ENCODE measurements at regions not wholly inside any gene's neighbourhood (a gene's known extent, or its start where the extent isn't known, plus 50 kb on each side); places are given as distances from the start of the nearest gene placed in this dataset.

DNA sequence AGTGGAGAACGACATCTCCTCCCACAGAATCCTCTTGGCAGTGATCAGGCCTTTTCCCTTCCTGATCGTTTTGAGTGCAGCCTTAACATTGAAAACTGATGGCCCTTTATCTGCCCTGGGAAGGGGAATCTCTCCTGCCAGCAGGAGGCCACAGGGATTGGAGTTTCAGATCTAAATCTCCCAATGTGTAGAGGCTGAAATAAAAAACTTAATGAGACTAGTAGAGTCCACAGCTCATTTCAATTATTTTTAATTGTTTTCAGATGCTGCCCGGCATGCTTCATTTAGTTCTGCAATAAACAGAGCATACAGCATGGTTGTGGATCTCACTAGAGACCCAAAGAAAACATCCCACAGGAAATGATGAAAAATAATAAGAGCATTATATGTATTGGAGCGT, 662.2 kb upstream of the HS3ST5 start:
- no peak overlapping the region for H3K4me3 ChIP-seq (ENCODE audit: low read length)
- DNase-seq (ENCODE audit: low read depth), result no peak
- TF ChIP-seq, protein P1, sequence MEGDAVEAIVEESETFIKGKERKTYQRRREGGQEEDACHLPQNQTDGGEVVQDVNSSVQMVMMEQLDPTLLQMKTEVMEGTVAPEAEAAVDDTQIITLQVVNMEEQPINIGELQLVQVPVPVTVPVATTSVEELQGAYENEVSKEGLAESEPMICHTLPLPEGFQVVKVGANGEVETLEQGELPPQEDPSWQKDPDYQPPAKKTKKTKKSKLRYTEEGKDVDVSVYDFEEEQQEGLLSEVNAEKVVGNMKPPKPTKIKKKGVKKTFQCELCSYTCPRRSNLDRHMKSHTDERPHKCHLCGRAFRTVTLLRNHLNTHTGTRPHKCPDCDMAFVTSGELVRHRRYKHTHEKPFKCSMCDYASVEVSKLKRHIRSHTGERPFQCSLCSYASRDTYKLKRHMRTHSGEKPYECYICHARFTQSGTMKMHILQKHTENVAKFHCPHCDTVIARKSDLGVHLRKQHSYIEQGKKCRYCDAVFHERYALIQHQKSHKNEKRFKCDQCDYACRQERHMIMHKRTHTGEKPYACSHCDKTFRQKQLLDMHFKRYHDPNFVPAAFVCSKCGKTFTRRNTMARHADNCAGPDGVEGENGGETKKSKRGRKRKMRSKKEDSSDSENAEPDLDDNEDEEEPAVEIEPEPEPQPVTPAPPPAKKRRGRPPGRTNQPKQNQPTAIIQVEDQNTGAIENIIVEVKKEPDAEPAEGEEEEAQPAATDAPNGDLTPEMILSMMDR (conservative IDR thresholded peaks at IDR 0.05; ENCODE audit: low read length), result no peak

DNA sequence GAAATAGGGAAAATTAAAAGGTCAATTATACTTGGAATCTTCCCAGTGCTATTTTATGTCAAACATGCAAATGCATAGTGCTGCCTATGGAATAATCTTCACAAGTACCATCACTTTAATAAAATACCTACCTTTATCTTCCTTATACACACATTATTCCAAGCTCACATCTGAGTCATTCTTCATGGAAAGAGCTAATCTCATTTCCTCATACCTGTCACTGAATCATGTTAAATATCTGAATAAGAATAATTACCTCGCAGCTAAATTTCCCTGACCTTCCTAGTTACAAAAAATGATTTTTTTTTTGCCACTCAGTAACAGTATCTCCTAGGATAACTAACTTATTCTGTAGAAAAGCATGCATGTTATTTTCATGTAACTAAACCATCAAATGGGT, 661.4 kb upstream of the HS3ST5 start:
- TF ChIP-seq, protein P1 (conservative IDR thresholded peaks at IDR 0.05; ENCODE audit: low read length), result no peak
- DNase-seq (ENCODE audit: low read depth), result no peak
- H3K4me3 ChIP-seq (ENCODE audit: low read length), result no peak overlapping the region

DNA sequence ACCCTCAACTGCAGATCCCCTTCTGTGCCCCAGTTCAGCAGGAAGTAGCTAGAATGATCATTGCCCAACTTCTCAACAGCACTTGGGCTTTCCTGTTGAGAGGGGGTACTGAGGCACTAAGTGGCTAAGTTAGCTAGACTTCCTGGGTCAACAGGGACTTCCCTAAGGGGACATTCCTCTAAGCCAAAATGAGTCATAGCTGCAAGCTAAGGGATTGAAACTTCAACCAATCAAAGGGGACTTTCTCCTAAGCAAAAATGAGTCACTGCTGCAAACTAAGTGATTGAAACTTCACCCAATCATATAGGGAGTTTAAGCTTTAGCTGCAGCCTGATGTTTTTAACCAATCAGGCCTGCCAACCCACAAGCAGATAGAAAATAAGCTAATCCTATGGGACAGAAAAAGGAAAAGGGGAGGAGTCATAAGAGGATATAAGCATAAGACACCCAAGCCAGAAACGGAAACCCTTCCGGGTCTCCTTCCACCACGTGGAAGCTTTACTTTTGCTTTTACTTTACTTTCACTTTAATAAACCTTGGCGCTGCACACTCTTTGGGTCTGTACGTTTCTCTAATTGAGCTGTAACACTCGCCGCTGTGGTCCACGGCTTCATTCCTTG, 659.0 kb upstream of the HS3ST5 start:
- TF ChIP-seq, protein P1 (conservative IDR thresholded peaks at IDR 0.05; ENCODE audit: low read length), result no peak
- no peak for DNase-seq (ENCODE audit: low read depth)
- H3K4me3 ChIP-seq (ENCODE audit: low read length), result no peak overlapping the region

DNA sequence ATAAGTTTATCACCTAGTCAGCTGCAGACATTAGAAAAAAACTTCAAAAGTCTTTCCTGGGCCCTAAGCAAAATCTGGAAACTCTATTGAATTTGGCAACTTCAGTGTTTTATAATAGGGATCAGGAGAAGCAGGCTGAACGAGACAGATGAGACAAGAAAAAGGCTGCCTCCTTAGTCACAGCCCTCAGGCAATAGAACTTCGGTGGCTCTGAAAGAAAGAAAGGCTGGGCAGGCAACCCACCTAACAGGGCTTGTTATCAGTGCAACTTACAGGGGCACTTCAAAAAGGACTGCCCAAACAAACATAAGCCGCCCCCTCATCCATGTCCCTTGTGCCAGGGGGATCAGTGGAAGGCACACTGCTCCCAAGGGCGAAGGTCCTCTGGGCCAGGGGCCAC, 657.9 kb upstream of the HS3ST5 start:
- TF ChIP-seq, protein P1 (conservative IDR thresholded peaks at IDR 0.05; ENCODE audit: low read length), result no peak
- no peak for DNase-seq (ENCODE audit: low read depth)
- H3K4me3 ChIP-seq (ENCODE audit: low read length), result no peak overlapping the region

- H3K4me3 ChIP-seq (ENCODE audit: low read length), result no peak overlapping the region
- no peak for DNase-seq (ENCODE audit: low read depth)
- TF ChIP-seq, protein P1 (conservative IDR thresholded peaks at IDR 0.05; ENCODE audit: low read length), result no peak
Measured at GRCh38 chr6:114998492-114998891, 655.7 kb upstream of the HS3ST5 start.

DNA sequence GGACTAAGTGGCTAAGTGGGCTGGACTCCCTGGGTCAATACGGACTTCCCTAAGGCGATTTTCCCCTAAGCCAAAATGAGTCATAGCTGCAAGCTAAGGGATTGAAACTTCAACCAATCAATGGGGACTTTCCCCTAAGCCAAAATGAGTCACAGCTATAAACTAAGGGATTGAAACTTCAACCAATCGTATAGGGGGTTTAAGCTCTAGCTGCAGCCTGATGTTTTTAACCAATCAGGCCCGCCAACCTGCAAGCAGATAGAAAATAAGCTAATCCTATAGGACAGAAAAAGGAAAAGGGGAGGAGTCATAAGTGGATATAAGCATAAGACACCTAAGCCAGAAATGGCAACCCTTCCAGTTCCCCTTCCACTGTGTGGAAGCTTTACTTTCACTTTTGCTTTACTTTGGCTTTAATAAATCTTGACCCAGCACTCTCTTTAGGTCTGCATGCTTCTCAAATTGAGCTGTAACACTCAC, 655.0 kb upstream of the HS3ST5 start:
- H3K4me3 ChIP-seq (ENCODE audit: low read length), result no peak overlapping the region
- TF ChIP-seq, protein P1 (conservative IDR thresholded peaks at IDR 0.05; ENCODE audit: low read length), result no peak
- DNase-seq (ENCODE audit: low read depth), result no peak

GRCh38 chr6:114995526-114995925, 652.7 kb upstream of the HS3ST5 start:
- TF ChIP-seq, protein P1 (conservative IDR thresholded peaks at IDR 0.05; ENCODE audit: low read length), result no peak

More at GRCh38 chr6:114995526-114995925, 652.7 kb upstream of the HS3ST5 start:
- DNase-seq (ENCODE audit: low read depth), result no peak
- no peak overlapping the region for H3K4me3 ChIP-seq (ENCODE audit: low read length)
